MCF 10A (cell line): ENCODE measurements at regions not wholly inside any gene's neighbourhood (a gene's known extent, or its start where the extent isn't known, plus 50 kb on each side); places are given as distances from the start of the nearest gene placed in this dataset.
"Not testable (repeated sequence)": the region's sequence is repeated elsewhere in the genome, so short reads cannot be mapped to it uniquely, and the experiment has no call there.

Experiments used
- BruUV-seq: library from RNA; stranded (reverse); fragments of 400-500 nt; replicated peaks from 2 replicates; lab custom pipeline; 2021; lab: Mats Ljungman, UMichigan
- CTCF ChIA-PET: fragments of 300-600 bp; sonication (Branson Sonifier 250); formaldehyde crosslinking; extraction: SDS; loops from one replicate; lab custom pipeline; 2021; ENCODE audit warnings: antibody characterized with exemption, inconsistent platforms; lab: Yijun Ruan, JAX
- POLR2A ChIA-PET: fragments of 300-600, 350-650 bp; sonication (Branson Sonifier 250); formaldehyde crosslinking; extraction: SDS; loops from one replicate; lab custom pipeline; 2020; ENCODE audit warnings: antibody characterized with exemption, inconsistent platforms; lab: Yijun Ruan, JAX
- DNase-seq: peaks from one replicate; pipeline ENCODE4 v3.0.0-alpha.2; 2018; ENCODE audit not compliant: unreplicated experiment
- H3K27ac Mint-ChIP-seq: one replicate; pipeline ENCODE4 v1.8.0; 2022; ENCODE audit warnings: mild to moderate bottlenecking, low read depth, mixed read lengths; ENCODE audit not compliant: unreplicated experiment
- H3K27me3 Mint-ChIP-seq: one replicate; pipeline ENCODE4 v1.8.0; 2022; ENCODE audit warnings: mixed read lengths; ENCODE audit not compliant: insufficient read depth, unreplicated experiment
- H3K36me3 Mint-ChIP-seq: one replicate; pipeline ENCODE4 v1.8.0; 2022; ENCODE audit warnings: mild to moderate bottlenecking, moderate library complexity, mixed read lengths; ENCODE audit not compliant: insufficient read depth, unreplicated experiment
- H3K4me1 Mint-ChIP-seq: one replicate; pipeline ENCODE4 v1.8.0; 2022; ENCODE audit warnings: mixed read lengths; ENCODE audit not compliant: insufficient read depth, unreplicated experiment
- H3K4me3 Mint-ChIP-seq: one replicate; pipeline ENCODE4 v1.8.0; 2022; ENCODE audit warnings: mild to moderate bottlenecking, moderate library complexity, mixed read lengths; ENCODE audit not compliant: unreplicated experiment
- H3K9me3 Mint-ChIP-seq: one replicate; pipeline ENCODE4 v1.8.0; 2022; ENCODE audit warnings: mixed read lengths; ENCODE audit not compliant: unreplicated experiment
- CTCF ChIP-seq: fragments of 200-600 bp; IDR thresholded peaks from one replicate; pipeline ENCODE4 v1.8.0; 2022; ENCODE audit warnings: antibody characterized with exemption, mild to moderate bottlenecking; ENCODE audit not compliant: unreplicated experiment
- intact Hi-C: fragments of 100-400 bp; cut with micrococcal nuclease; formaldehyde crosslinking; loops from 2 replicates; pipeline ENCODE4 v1.14.1; 2022

- Mint-ChIP-seq H3K4me1 (no peaks in the 10 kb centered on the region), H3K36me3 (no peaks in the 10 kb centered on the region), H3K9me3 (no peaks in the 10 kb centered on the region), H3K4me3 (no peak overlapping the region), H3K27ac (no peak overlapping the region), H3K27me3 (no peaks in the 10 kb centered on the region)
- BruUV-seq, result no TSS peak
- no peak for TF ChIP-seq CTCF
- ChIA-PET POLR2A (no interaction called here), CTCF (no interaction called here)
- DNase-seq, result no peak
- intact Hi-C loops, result no loop called here
These were observed 1148.5 kb upstream of the DIAPH2 start for GRCh38 chrX:95536111-95536510.

- TF ChIP-seq CTCF, result no peak
- no peaks in the 10 kb centered on the region for H3K27me3 Mint-ChIP-seq
These were observed 1148.0 kb upstream of the DIAPH2 start for GRCh38 chrX:95536661-95537060.

GRCh38 chrX:95539041-95539440, 1145.6 kb upstream of the DIAPH2 start:
- H3K9me3 Mint-ChIP-seq, result no peaks in the 10 kb centered on the region
- no peaks in the 10 kb centered on the region for H3K4me1 Mint-ChIP-seq

More at GRCh38 chrX:95536661-95537060, 1148.0 kb upstream of the DIAPH2 start:
- Mint-ChIP-seq H3K4me1 (no peaks in the 10 kb centered on the region), H3K4me3 (no peak overlapping the region), H3K36me3 (no peaks in the 10 kb centered on the region), H3K27ac (no peak overlapping the region), H3K9me3 (no peaks in the 10 kb centered on the region)
- DNase-seq, result no peak
- BruUV-seq, result no TSS peak
- ChIA-PET POLR2A (no interaction called here), CTCF (interaction anchor here (0.7 kb wide), 1 partner anchor 413 kb away, joined by 3 read pairs; no protein-coding TSS in a partner anchor)
- intact Hi-C loops, result no loop called here

GRCh38 chrX:95549552-95549951, 1135.1 kb upstream of the DIAPH2 start:
- H3K27me3 Mint-ChIP-seq, DNase-seq, H3K9me3 Mint-ChIP-seq, intact Hi-C loops, H3K4me3 Mint-ChIP-seq, H3K27ac Mint-ChIP-seq, CTCF ChIA-PET, H3K4me1 Mint-ChIP-seq, BruUV-seq, POLR2A ChIA-PET, H3K36me3 Mint-ChIP-seq: not testable (repeated sequence)

More at GRCh38 chrX:95539041-95539440, 1145.6 kb upstream of the DIAPH2 start:
- H3K4me3 Mint-ChIP-seq, result no peak overlapping the region
- intact Hi-C loops, result no loop called here
- no peak for DNase-seq
- POLR2A ChIA-PET, result interaction anchor here (0.6 kb wide), 1 partner anchor 38 kb away, joined by 3 read pairs; no protein-coding TSS in a partner anchor
- no peak for TF ChIP-seq CTCF
- CTCF ChIA-PET, result no interaction called here
- H3K27me3 Mint-ChIP-seq, result no peaks in the 10 kb centered on the region
- H3K27ac Mint-ChIP-seq, result no peak overlapping the region
- no TSS peak for BruUV-seq
- H3K36me3 Mint-ChIP-seq, result no peaks in the 10 kb centered on the region

- H3K4me1 Mint-ChIP-seq, result no peaks in the 10 kb centered on the region
- H3K27ac Mint-ChIP-seq, result no peak overlapping the region
- no peak overlapping the region for H3K4me3 Mint-ChIP-seq
- peaks cover 32% of the 10 kb centered on the region for H3K27me3 Mint-ChIP-seq
- POLR2A ChIA-PET, result interaction anchor here (0.6 to 0.7 kb wide), 2 partner anchors 167 to 418 kb away, joined by 3 read pairs; no protein-coding TSS in a partner anchor
- BruUV-seq, result no TSS peak
- H3K9me3 Mint-ChIP-seq, result no peaks in the 10 kb centered on the region
- no peak for DNase-seq
- intact Hi-C loops, result no loop called here
- H3K36me3 Mint-ChIP-seq, result no peaks in the 10 kb centered on the region
- no peak for TF ChIP-seq CTCF
- CTCF ChIA-PET, result no interaction called here
These were observed 1099.3 kb upstream of the DIAPH2 start for GRCh38 chrX:95585321-95585720.
